ENCODE measurements at regions not wholly inside any gene's neighbourhood (a gene's known extent, or its start where the extent isn't known, plus 50 kb on each side); places are given as distances from the start of the nearest gene placed in this dataset.

DNA sequence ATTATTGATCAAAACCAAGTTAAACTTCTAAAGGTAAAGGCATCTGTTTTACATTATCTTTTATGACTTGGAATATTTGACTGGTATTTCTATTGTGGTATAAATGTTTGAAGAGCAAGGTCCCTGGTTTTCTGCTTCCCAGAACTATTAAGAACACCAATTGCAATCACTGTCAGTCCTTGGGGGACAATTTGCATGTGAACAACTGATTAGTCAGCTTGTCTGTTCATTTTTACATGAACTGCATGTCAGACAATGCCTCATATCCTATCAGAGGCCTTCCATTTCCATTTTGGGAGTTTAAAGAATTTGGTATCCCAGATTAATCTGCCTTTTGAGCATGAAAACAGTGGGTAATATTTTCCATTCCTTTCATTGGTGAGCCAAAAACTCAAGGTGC is 654.9 kb upstream of the USP24 start:
- no peak overlapping the region for H2BK5ac ChIP-seq (ENCODE audit: low read depth, low read length)
- no peaks in the 10 kb centered on the region for H3K4me1 ChIP-seq (replicated peaks in 1 of 4; ENCODE audit: control insufficient read depth in 3 of 4, insufficient read depth in 4 of 4, low read length in 3 of 4)
- H3K36me3 ChIP-seq (ENCODE audit: control insufficient read depth in 2 of 4, insufficient read depth in 4 of 4, low read length in 3 of 4), result no peaks in the 10 kb centered on the region
- H2BK20ac ChIP-seq (ENCODE audit: low read length), result no peak overlapping the region
- no peaks in the 10 kb centered on the region for H3K23me2 ChIP-seq (ENCODE audit: low read depth, low read length)
- no peak overlapping the region for H3K14ac ChIP-seq (ENCODE audit: insufficient read length)
- H2BK15ac ChIP-seq (ENCODE audit: low read length), result no peak overlapping the region
- TF ChIP-seq, protein P1, sequence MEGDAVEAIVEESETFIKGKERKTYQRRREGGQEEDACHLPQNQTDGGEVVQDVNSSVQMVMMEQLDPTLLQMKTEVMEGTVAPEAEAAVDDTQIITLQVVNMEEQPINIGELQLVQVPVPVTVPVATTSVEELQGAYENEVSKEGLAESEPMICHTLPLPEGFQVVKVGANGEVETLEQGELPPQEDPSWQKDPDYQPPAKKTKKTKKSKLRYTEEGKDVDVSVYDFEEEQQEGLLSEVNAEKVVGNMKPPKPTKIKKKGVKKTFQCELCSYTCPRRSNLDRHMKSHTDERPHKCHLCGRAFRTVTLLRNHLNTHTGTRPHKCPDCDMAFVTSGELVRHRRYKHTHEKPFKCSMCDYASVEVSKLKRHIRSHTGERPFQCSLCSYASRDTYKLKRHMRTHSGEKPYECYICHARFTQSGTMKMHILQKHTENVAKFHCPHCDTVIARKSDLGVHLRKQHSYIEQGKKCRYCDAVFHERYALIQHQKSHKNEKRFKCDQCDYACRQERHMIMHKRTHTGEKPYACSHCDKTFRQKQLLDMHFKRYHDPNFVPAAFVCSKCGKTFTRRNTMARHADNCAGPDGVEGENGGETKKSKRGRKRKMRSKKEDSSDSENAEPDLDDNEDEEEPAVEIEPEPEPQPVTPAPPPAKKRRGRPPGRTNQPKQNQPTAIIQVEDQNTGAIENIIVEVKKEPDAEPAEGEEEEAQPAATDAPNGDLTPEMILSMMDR (IDR thresholded peaks at IDR 0.05; ENCODE audit: control extremely low read depth in 1 of 3, insufficient read depth in 1 of 3, low read depth in 1 of 3, low read length in 3 of 3), result no peak
- TF ChIP-seq GTF2F1 (IDR thresholded peaks at IDR 0.05; ENCODE audit: borderline replicate concordance, low read depth, low read length) (no peak), EGR1 (IDR thresholded peaks at IDR 0.05; ENCODE audit: borderline replicate concordance, low read depth, low read length) (no peak), POLR2AphosphoS5 (IDR thresholded peaks at IDR 0.05; ENCODE audit: low read depth, low read length) (no peak), NRF1 (IDR thresholded peaks at IDR 0.05; ENCODE audit: low read depth, low read length) (no peak), TAF1 (IDR thresholded peaks at IDR 0.05; ENCODE audit: low read depth, low read length) (no peak), CTBP2 (IDR thresholded peaks at IDR 0.05; ENCODE audit: borderline replicate concordance, insufficient read depth, insufficient read length, low read length) (no peak), PHF8 (conservative IDR thresholded peaks at IDR 0.05; ENCODE audit: low read depth, low read length) (no peak), RBBP5 (IDR thresholded peaks at IDR 0.05; ENCODE audit: borderline replicate concordance, low read depth, low read length) (no peak)
- TF ChIP-seq, protein P2, sequence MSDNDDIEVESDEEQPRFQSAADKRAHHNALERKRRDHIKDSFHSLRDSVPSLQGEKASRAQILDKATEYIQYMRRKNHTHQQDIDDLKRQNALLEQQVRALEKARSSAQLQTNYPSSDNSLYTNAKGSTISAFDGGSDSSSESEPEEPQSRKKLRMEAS (IDR thresholded peaks at IDR 0.05), result no peak
- H4K20me1 ChIP-seq (replicated peaks in 1 of 2; ENCODE audit: control insufficient read depth in 1 of 2, insufficient read depth in 2 of 2, low read length in 2 of 2), result no peaks in the 10 kb centered on the region
- no peak overlapping the region for H3K18ac ChIP-seq (ENCODE audit: extremely low read depth, low read length)
- no peak overlapping the region for H4K8ac ChIP-seq (ENCODE audit: extremely low read depth, insufficient read depth, low read length)
- no peak for DNase-seq (ENCODE audit: low read depth in 1 of 2, low spot score in 2 of 2)
- H3K56ac ChIP-seq (replicated peaks; ENCODE audit: insufficient read length, low read depth, low read length), result no peak overlapping the region
- H3K27ac ChIP-seq (ENCODE audit: low read depth, low read length), result no peak overlapping the region
- no peaks in the 10 kb centered on the region for H3K9me3 ChIP-seq (ENCODE audit: insufficient read depth in 2 of 2, low read depth in 1 of 2, low read length in 1 of 2)
- H4K5ac ChIP-seq (ENCODE audit: insufficient read length, low read depth, low read length), result no peak overlapping the region
- no peak for FAIRE-seq
- no peak overlapping the region for H3K4me2 ChIP-seq (ENCODE audit: insufficient read depth in 1 of 2, low read depth in 2 of 2, low read length in 2 of 2)
- ChIA-PET POLR2A (ENCODE audit: partially characterized antibody) (no interaction called here), CTCF (ENCODE audit: partially characterized antibody) (interaction anchor here (1.0 to 2.3 kb wide), 3 partner anchors 11 to 291 kb away, joined by 3 to 6 read pairs (median 5); no protein-coding TSS in a partner anchor)
- no peaks in the 10 kb centered on the region for H3K27me3 ChIP-seq (replicated peaks in 1 of 4; ENCODE audit: control insufficient read depth in 3 of 4, extremely low read depth in 1 of 4, insufficient read depth in 3 of 4, low read length in 3 of 4)
- H3K4me3 ChIP-seq (ENCODE audit: extremely low read depth in 1 of 4, insufficient read depth in 2 of 4, low read depth in 3 of 4, low read length in 4 of 4), result no peak overlapping the region
- H3K4ac ChIP-seq (replicated peaks; ENCODE audit: insufficient read length, low read depth, low read length), result no peak overlapping the region
- no peak overlapping the region for H2AFZ ChIP-seq (ENCODE audit: low read length)
- H2AK5ac ChIP-seq (ENCODE audit: low read depth, low read length), result no peak overlapping the region
- no peak overlapping the region for H2BK12ac ChIP-seq (ENCODE audit: low read depth, low read length)
- no peak overlapping the region for H3K23ac ChIP-seq (ENCODE audit: insufficient read length)
- no peaks in the 10 kb centered on the region for H3K79me2 ChIP-seq (ENCODE audit: control insufficient read depth in 1 of 2, insufficient read depth in 2 of 2, low read length in 2 of 2)
- H3K79me1 ChIP-seq (ENCODE audit: low read depth, low read length), result no peaks in the 10 kb centered on the region
- no peak overlapping the region for H2BK120ac ChIP-seq (replicated peaks; ENCODE audit: low read depth, low read length)
- H4K91ac ChIP-seq (replicated peaks; ENCODE audit: insufficient read length, low read length), result no peak overlapping the region
- H3K9ac ChIP-seq (replicated peaks in 1 of 4; ENCODE audit: extremely low read depth in 1 of 4, low read depth in 3 of 4, low read length in 3 of 4), result no peak overlapping the region
